ENCODE measurements at regions not wholly inside any gene's neighbourhood (a gene's known extent, or its start where the extent isn't known, plus 50 kb on each side); places are given as distances from the start of the nearest gene placed in this dataset.
"Not testable (repeated sequence)": the region's sequence is repeated elsewhere in the genome, so short reads cannot be mapped to it uniquely, and the experiment has no call there.

DNA sequence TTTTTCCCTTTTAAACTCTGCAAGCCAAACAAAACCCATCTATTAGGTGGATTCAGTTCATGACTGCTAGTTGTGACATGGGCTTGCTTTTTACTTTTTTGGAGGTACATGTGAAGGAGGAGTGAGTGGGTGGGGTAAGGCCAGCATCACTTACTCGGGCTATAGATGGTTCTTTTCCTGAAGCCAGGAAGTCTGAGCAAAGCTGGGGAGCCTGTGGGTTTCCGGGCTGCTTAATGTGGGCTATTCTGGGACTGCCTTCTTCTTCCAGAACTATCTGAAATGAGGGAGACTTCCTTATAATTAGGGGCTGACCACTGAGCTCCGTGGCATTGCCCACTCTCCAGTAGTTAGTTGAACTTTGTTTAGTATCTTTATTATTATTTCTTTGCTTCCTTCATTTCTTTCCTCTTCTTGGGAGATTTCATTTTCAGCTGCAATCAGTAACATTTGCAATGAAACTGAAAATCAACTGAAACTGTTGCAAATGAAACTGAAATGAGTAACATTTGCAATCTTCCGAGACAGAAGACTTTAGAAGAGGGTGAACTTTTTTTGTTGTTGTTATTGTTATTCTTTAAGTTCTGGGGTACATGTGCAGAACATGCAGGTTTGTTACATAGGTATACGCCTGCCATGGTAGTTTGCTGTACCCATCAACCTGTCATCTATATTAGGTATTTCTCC is 204.9 kb downstream of the LRRC70 start:
- no peak for DNase-seq (ENCODE audit: low read depth, low spot score)

DNA sequence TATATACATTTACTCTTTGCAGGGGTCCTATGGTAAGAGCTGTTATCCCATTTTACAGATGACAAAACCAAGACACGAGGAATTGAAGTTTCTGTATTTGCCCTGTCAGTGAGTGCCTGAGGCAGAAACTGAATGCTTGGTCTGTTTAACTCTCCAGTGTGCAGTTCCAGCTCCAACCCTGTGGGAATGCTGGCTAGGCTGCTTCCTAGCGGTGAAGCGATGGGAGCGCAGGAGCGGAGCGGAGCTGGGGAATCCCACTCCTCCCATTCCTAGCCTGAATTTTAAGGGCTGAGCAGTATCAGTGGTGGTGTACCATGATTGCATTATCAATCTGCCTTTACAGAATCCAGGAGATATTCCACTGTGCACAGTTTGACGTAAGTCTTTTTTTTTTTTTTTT is 202.3 kb downstream of the LRRC70 start:
- no peak for DNase-seq (ENCODE audit: low read depth, low spot score)

DNA sequence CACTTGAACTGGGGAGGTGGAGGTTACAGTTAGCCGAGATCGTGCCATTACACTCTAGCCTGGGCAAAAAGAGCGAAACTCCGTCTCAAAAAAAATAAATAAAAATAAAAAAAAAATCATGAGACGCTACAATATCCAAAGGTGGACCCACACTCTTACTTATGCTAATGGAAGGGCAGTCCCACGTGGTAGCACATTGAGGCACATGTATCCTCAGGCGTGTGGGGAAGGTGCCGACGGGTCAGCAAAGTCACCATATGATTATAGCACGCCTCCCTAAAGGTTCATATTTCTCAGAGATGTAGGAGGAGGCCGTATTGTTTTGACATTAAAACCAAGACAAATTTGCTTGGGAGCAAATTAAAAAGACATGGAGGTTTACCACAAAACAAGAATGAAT is 201.6 kb downstream of the LRRC70 start:
- no peak for DNase-seq (ENCODE audit: low read depth, low spot score)

DNA sequence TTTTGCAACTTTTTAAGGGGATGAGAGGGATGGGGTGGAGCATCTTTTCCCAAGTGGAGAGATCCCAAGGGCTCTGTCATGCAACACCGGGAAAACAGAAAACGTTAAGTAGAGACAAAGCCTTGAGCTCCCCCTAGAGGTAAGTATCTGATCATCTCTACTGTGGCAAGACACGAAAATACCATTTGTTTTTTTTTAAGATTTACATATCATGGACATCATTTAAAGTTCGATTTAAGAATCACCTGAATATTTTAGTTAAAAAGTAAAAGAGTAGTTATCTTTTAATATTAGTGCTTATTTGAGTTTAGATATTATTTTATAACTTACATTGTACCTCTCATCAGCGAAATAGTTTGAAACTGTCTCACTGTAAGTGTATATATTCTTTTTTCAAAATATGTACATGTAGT is 200.4 kb downstream of the LRRC70 start:
- peak; percentile 13 for DNase-seq (ENCODE audit: low read depth, low spot score)

DNA sequence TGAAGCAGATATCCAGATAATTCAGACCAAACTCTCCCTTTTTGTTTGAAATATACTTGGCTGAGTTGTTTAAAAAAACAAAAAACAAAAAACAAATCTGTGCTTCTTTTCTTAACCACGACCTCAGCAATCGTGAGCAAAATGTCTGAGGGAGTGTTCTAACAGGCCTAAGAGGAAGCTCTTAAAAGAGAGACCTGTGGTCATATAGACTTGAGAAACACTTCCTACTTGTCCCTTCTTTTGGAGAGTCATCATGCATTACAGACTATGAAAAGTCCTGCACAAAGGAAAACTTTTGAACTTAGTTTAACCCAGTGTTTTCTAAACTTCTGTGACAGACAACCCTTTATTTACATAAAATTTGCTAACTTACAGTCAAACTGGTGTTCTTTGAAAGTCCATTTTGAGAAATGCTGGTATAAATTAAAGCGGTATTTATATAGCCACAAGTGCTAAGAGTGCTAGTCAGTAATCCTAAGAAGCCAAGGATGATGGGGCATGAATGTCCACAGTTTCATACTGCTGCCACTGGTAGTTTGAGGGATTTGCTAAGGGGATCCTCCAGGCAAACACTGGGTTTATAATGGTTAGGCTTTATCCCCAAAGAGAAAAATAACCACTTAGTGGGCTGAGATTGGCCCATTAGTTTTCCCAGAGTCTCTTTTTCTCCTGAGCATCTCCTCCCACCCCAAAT is 199.8 kb downstream of the LRRC70 start:
- no peak for DNase-seq (ENCODE audit: low read depth, low spot score)

DNA sequence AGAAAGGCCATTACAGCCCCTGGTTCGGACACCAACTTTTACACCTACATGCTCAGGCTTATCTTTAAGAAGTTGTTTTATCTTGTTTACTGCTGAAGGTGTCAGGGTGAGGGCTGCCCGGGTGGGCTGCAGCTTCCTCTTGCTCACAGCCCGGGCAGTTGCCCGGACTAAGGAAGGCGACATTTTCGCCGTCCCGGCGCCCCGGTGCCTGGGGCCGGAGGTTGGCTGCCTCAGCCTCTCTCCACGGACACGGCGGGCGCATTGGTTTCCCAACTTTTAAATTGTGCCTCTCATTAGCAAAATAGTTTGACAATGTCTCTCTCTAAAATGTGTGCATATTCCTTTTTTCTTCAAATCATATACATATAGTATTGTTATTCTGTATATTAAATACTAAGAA is 198.5 kb downstream of the LRRC70 start:
- DNase-seq (ENCODE audit: low read depth, low spot score): not testable (repeated sequence)

DNA sequence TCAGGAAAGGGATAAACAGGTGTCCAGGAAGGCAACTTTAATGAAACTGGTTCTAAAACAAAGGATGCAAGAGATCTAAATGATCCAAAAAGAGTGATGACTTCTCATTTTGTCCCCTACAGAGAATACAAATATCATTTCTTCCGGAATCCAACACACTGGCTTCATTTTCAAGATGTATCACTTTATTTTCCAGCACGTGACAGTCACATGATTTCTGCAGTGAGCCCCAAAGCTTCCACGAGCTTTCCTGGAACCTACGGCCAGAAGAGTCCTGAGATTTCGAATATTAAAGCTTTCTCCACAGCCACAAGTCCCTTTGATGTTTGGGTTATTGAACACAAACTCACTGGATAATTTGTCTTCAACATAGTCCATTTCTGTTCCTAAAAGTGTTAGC is 198.0 kb downstream of the LRRC70 start:
- not testable (repeated sequence) for DNase-seq (ENCODE audit: low read depth, low spot score)

DNA sequence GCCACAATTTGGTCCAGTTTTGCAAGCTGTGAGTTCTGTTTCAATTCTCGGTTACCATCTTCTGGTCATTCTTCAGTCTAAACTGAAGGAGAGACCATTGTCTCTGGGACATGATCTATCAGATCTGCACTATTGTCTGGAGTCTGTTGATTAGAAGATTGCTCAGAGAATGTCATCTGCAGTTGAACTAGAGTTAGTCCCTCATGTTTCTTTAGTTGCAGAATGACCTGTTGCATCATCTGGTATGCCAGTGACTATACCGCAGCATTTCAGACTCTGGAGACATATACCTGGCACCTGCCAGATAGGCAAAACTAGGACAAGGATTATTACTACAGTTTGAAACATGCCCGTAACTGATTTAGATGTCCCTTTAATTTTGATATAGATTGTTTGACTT is 194.8 kb downstream of the LRRC70 start:
- no peak for DNase-seq (ENCODE audit: low read depth, low spot score)

DNA sequence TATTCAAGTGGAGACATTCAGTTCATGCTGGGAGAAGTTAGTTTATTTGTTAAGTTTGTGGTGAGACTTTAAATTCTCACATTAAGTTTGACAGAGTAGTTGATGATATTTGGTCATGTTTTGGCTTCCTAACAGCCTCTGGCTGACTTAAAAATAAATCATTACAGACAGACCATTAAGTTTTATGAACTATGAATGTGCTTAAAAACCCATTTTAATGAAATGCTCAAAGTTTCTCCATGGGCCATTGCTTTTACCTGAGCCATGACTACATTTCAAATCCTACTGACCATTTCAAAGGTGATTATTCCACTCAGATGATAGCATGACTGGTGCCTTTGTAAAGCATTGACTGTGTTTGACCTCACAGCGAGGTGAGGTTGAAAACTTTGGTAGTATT is 192.7 kb downstream of the LRRC70 start:
- DNase-seq (ENCODE audit: low read depth, low spot score): no peak

DNA sequence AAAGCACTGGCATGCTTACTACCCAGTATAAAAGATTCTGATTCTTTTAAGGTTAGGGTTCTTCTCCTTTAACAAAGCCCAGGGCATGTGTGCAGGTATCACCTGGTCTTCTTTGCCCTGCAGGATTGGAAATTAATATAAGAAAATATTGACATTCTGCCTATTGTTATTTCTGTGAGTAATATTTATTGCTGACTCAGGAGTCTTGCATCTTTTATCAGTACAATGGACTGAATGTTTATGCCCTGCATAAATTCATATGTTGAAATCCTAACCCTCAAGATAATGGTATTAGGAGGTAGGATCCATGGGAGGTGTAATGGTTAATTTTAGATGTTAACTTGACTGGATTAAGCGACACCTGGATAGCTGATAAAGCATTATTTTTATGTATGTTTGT is 189.0 kb downstream of the LRRC70 start:
- no peak for DNase-seq (ENCODE audit: low read depth, low spot score)

DNA sequence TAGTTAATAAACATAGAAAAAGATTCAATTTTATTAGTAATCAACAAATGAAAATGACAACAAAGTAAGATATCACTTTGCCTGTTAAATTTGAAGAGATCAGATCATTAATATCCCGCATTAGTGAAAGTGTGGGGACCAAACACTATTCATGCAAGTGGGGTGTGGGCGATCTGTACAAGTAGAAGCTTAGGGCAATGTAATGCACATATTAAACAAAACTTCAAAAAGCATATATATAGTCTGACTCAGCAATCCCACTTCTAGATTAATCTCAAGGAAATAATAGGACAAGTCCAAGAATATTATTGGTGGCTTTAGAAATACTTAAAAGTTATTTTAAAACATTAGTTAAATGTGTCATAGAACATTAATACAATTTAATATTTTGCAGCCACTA is 188.5 kb downstream of the LRRC70 start:
- no peak for DNase-seq (ENCODE audit: low read depth, low spot score)

DNA sequence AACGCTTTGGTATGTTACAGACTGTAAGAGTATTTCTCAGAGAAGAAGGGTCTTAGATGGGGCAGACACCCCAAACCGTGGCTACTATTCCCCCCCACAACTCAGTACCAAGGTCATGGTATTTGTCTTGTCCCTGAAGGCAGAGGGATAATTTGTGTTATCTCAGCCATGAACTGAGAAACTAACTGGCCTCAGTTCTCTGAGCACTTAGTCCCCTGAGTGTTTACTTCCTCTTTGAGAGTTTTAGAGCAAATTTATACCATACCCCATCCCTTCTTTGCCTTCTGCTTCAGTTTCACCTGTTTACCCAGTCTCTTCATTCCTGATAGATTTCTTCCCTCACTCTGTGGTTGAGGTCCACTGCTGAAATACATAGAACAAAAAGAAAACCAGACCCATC is 183.9 kb downstream of the LRRC70 start:
- DNase-seq (ENCODE audit: low read depth, low spot score): no peak

DNA sequence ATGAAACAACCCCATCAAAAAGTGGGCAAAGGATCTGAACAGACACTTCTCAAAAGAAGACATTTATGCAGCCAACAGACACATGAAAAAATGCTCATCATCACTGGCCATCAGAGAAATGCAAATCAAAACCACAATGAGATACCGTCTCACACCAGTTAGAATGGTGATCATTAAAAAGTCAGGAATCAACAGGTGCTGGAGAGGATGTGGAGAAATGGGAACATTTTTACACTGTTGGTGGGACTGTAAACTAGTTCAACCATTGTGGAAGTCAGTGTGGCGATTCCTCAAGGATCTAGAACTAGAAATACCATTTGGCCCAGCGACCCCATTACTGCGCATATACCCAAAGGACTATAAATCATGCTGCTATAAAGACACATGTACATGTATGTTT is 179.1 kb downstream of the LRRC70 start:
- not testable (repeated sequence) for DNase-seq (ENCODE audit: low read depth, low spot score)

DNA sequence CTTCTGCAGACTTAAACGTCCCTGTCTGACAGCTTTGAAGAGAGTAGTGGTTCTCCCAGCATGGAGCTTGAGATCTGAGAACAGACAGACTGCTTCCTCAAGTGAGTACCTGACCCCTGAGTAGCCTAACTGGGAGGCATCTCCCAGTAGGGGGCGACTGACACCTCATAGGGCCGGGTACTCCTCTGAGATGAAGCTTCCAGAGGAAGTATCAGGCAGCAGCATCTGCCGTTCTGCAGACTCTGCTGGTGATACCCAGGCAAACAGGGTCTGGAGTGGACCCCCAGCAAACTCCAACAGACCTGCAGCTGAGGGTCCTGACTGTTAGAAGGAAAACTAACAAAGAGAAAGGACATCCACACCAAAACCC is 174.4 kb downstream of the LRRC70 start:
- not testable (repeated sequence) for DNase-seq (ENCODE audit: low read depth, low spot score)

DNA sequence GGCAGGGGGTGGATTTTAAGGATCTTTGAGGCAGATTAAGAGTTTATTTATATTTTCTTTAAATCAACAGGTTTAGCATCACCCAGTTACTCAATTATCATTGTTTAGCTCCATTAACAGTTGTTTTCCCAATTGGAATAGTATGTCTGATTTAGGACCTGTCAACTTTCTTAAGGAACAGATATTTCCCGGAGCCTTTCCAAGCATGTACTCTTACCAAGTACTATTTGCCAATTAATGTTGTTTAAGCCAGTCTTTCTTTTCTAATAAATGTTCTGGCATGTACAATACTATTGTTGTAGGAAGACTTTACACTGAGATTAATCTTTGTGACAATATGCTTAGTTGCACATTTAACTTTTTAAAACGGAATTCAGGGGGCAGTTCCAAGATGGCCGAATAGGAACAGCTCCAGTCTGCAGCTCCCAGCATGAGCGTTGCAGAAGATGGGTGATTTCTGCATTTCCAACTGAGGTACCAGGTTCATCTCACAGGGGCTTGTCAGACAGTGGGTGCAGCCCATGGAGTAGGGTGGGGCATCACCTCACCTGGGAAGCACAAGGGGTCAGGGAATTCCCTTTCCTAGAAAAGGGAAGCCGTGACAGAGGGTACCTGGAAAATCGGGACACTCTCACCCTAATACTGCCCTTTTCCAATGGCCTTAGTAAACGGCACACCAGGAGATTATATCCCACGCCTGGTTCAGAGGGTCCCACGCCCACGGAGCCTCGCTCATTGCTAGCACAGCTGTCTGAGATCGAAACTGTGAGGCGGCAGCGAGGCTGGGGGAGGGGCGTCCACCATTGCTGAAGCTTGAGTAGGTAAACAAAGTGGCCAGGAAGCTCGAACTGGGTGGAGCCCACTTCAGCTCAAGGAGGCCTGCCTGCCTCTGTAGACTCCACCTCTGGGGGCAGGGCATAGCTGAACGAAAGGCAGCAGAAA is 173.7 kb downstream of the LRRC70 start:
- not testable (repeated sequence) for DNase-seq (ENCODE audit: low read depth, low spot score)

DNA sequence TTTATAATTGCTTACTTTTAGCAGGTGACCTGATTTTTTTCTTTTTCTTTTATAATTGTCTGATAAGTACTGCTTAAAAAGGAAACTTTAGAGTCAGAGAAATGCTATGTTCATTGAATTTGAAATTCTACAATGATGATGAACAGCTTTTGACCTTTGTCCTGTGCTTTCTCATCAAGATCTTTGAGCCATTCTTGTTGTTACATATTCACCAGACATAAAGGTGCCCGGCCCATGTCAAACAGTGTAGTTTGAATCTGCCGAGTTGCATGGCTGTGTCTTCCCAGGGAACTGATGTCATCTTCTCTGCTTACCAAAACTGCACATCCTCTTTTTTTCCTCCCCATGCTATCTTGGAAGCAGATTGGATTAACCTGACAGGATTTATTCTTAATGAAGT is 163.6 kb downstream of the LRRC70 start:
- no peak for DNase-seq (ENCODE audit: low read depth, low spot score)

DNA sequence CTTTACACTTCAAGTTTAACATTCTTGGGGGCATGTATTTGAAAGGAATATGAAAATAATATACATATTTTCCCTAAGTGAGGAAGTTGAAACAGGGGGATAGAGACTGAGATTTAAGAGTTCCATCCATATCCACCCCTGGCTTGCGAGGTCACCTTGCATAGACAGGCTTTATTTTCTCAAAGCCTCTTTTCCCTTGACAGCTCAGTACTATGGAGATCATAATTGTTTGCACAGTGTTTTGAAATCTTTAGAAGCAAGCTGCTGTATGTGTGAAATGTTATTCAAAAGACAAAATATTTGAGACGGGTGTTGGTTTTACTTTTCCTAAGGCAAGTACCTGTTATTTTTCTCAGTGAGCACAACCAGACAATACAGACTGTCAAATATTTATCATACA is 163.1 kb downstream of the LRRC70 start:
- DNase-seq (ENCODE audit: low read depth, low spot score): no peak

DNA sequence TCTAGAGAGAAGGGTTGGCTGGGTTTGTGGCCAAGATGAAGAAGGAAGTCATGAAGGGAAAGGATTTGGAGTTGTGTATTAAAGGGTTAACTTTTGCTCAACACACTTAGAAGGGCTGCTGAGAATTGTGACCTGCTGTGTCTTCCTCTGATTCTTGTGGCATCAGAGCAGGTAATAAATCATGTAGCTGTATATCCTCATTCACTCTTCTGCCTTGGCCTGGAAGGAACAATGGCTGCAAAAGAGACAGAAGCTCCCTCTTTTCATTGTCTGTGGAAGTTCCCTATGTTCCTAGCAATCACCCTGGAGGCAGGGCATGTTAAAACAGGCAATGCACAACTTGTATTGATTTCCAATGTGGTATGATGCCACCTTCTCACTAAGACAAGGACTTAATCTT is 159.1 kb downstream of the LRRC70 start:
- no peak for DNase-seq (ENCODE audit: low read depth, low spot score)

DNA sequence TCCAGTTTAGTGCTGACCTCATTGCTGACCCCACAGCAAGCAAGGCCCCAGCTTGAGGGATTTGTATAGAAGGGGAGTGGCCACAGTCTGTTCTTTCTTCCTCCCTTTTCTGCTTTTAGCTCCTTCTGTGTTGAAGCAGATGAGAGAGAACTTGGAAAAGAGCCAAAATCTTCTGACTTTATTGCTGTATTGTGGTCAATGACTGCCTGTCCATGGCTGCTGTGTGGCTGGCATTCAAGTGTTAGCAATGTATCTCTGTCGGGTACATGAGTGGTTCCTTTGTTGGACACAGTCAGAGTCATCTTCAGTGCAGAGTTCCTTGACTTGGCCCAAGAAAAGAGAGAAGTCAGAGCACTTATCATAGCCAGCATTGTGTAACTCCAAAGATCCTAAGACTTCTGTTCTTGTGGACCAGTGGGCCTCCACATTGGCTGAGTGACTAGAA is 154.1 kb downstream of the LRRC70 start:
- DNase-seq (ENCODE audit: low read depth, low spot score): no peak

DNA sequence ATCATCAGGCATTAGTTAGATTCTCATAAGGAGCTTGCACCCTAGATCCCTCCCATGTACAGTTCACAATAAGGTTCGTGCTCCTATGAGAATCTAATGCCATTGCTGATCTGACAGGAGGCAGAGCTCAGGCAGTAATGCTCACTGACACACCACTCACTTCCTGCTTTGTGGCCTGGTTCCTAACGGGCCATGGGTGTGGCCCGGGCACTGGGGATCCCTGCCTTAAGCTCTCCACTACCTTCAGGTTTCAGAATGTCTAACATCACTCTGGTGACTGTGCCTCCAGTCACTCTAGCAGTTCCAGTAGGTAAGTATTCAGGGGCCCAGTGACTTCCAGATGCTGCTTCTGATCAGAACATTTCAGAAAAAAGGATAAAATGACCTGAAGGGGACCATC is 152.4 kb downstream of the LRRC70 start:
- DNase-seq (ENCODE audit: low read depth, low spot score): no peak

DNA sequence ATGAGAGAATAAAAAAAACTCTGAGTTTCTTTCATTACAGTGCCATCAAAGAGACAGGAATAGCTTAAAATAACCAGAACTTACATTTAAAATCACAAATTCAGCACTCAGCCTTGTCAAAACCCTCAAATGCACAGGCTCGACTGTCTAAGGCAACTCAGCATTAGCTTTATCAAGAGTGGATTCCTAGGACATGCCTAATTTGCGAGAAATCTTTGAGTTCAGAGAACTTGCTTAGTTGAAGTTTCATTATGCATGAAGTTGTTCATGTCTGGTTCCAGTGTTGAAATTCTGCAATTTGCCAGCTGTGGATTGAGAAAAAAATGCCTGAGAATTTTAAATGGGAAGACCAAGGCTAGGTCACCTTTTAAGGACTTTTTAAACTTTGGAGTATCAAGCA is 151.1 kb downstream of the LRRC70 start:
- DNase-seq (ENCODE audit: low read depth, low spot score): no peak

DNA sequence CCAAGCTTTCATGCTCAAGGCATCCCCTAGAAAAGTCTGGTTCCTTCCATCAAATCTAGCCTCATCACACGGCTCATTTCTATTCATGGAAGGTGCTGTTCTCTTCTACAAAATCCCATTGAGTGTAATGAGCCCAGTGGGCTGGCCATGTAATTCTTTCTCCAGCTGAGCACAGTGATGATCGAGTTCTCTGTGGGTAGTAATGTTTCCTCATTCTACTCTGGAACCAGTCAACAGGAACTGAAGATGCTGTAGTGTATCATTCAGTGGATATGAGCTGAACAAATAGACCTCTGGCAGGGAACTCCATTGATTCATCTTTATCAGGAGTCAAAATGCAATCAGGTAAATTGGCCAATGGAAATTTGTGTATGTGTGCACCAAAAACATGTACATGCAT is 149.2 kb downstream of the LRRC70 start:
- DNase-seq (ENCODE audit: low read depth, low spot score): no peak

Data from pulmonary artery endothelial cell (primary cell).